GM03348 (cell line): ENCODE measurements at regions not wholly inside any gene's neighbourhood (a gene's known extent, or its start where the extent isn't known, plus 50 kb on each side); places are given as distances from the start of the nearest gene placed in this dataset.
A peak's percentile ranks its signal among the peaks of the same experiment; 100 is the strongest.

Source experiments
- DNase-seq: peaks from one replicate; pipeline ENCODE4 v3.0.0; 2012; ENCODE audit warnings: low spot score

- DNase-seq, result no peak
Observed at GRCh38 chr7:97468493-97468892, 263.4 kb upstream of the TAC1 start.

GRCh38 chr7:97470726-97471125 is 261.2 kb upstream of the TAC1 start:
- no peak for DNase-seq

GRCh38 chr7:97471491-97471890 is 260.4 kb upstream of the TAC1 start:
- no peak for DNase-seq

- DNase-seq, result no peak
Observed at GRCh38 chr7:97479740-97480290, 252.1 kb upstream of the TAC1 start.

GRCh38 chr7:97480772-97481390 is 251.0 kb upstream of the TAC1 start:
- no peak for DNase-seq

- DNase-seq, result no peak
Observed at GRCh38 chr7:97495487-97495886, 236.4 kb upstream of the TAC1 start.

- DNase-seq, result peak; percentile 30
Observed at GRCh38 chr7:97499204-97499603, 232.7 kb upstream of the TAC1 start.

- DNase-seq, result no peak
Observed at GRCh38 chr7:97503367-97504094, 228.4 kb upstream of the TAC1 start.

GRCh38 chr7:97506728-97507127 is 225.2 kb upstream of the TAC1 start:
- no peak for DNase-seq

- DNase-seq, result no peak
Observed at GRCh38 chr7:97512441-97513207, 219.3 kb upstream of the TAC1 start.

GRCh38 chr7:97513326-97513725 is 218.6 kb upstream of the TAC1 start:
- no peak for DNase-seq

- no peak for DNase-seq
Observed at GRCh38 chr7:97541188-97541587, 190.7 kb upstream of the TAC1 start.

- no peak for DNase-seq
Observed at GRCh38 chr7:97555857-97556421, 175.9 kb upstream of the TAC1 start.

GRCh38 chr7:97565665-97566064 is 166.2 kb upstream of the TAC1 start:
- DNase-seq, result no peak

GRCh38 chr7:97573065-97573464 is 158.8 kb upstream of the TAC1 start:
- DNase-seq, result no peak

- no peak for DNase-seq
Observed at GRCh38 chr7:97576043-97576442, 155.8 kb upstream of the TAC1 start.

GRCh38 chr7:97578225-97578624 is 153.7 kb upstream of the TAC1 start:
- no peak for DNase-seq

GRCh38 chr7:97580205-97580604 is 151.7 kb upstream of the TAC1 start:
- DNase-seq, result no peak

- no peak for DNase-seq
Observed at GRCh38 chr7:97595439-97595838, 136.4 kb upstream of the TAC1 start.

GRCh38 chr7:97601931-97602457 is 129.9 kb upstream of the TAC1 start:
- DNase-seq, result no peak

- no peak for DNase-seq
Observed at GRCh38 chr7:97620495-97620894, 111.4 kb upstream of the TAC1 start.

GRCh38 chr7:97623333-97623732 is 108.6 kb upstream of the TAC1 start:
- DNase-seq, result no peak
